H1 (cell line): ENCODE measurements at regions not wholly inside any gene's neighbourhood (a gene's known extent, or its start where the extent isn't known, plus 50 kb on each side); places are given as distances from the start of the nearest gene placed in this dataset.

Source experiments
- CTCF ChIA-PET: fragments of 300-600 bp; sonication (Branson Sonifier 250); formaldehyde crosslinking; loops from one replicate; lab custom pipeline; 2021; ENCODE audit not compliant: partially characterized antibody; lab: Charles Lee
- POLR2A ChIA-PET: fragments of 300-600 bp; sonication (Branson Sonifier 250); formaldehyde crosslinking; loops from one replicate; lab custom pipeline; 2021; ENCODE audit warnings: inconsistent platforms; ENCODE audit not compliant: partially characterized antibody; lab: Charles Lee
- DNase-seq, 2 experiments: peaks; one replicate each; pipeline versions ENCODE4 v3.0.0 to v3.0.0-alpha.2; 2010 to 2022; ENCODE audit warnings: low spot score in 2 of 2, low read depth in 1 of 2, mixed read lengths in 1 of 2
- FAIRE-seq: peaks from 2 replicates; lab custom pipeline; 2011; peaks lifted over from hg19 to GRCh38; lab: Jason Lieb, UNC
- H2AFZ ChIP-seq: 2 replicates; pipeline ENCODE4 v1.8.1; 2012; ENCODE audit warnings: low read length, inconsistent platforms
- H2AK5ac ChIP-seq: 2 replicates; pipeline ENCODE4 v1.6.1; 2013; ENCODE audit warnings: low read depth, low read length
- H2BK120ac ChIP-seq: replicated peaks from 2 replicates; pipeline ENCODE3; 2013; ENCODE audit warnings: low read depth, low read length, inconsistent platforms
- H2BK12ac ChIP-seq: 2 replicates; pipeline ENCODE4 v1.6.1; 2013; ENCODE audit warnings: low read depth, low read length
- H2BK15ac ChIP-seq: 2 replicates; pipeline ENCODE4 v1.6.1; 2013; ENCODE audit warnings: low read length
- H2BK20ac ChIP-seq: 2 replicates; pipeline ENCODE4 v1.6.1; 2013; ENCODE audit warnings: low read length
- H2BK5ac ChIP-seq: 2 replicates; pipeline ENCODE4 v1.6.1; 2013; ENCODE audit warnings: low read depth, low read length
- H3K14ac ChIP-seq: 2 replicates; pipeline ENCODE4 v1.6.1; 2013; ENCODE audit warnings: inconsistent platforms; ENCODE audit not compliant: insufficient read length
- H3K18ac ChIP-seq: 2 replicates; pipeline ENCODE4 v1.6.1; 2013; ENCODE audit warnings: low read length; ENCODE audit errors: extremely low read depth
- H3K23ac ChIP-seq: 2 replicates; pipeline ENCODE4 v1.6.1; 2013; ENCODE audit warnings: inconsistent platforms; ENCODE audit not compliant: insufficient read length
- H3K23me2 ChIP-seq: 2 replicates; pipeline ENCODE4 v1.6.1; 2013; ENCODE audit warnings: low read depth, low read length
- H3K27ac ChIP-seq: 2 replicates; pipeline ENCODE4 v1.6.1; 2011; ENCODE audit warnings: low read depth, low read length, inconsistent platforms
- H3K27me3 ChIP-seq, 4 experiments: replicated peaks in 1 of 4; 1 replicate in 1 of 4; 2 replicates in 3 of 4; pipeline versions ENCODE4 v1.6.1 to v1.8.1; 2011 to 2013; ENCODE audit warnings: low read length in 3 of 4, mild to moderate bottlenecking in 3 of 4, inconsistent platforms in 2 of 4, mixed read lengths in 2 of 4, moderate library complexity in 1 of 4; ENCODE audit not compliant: control insufficient read depth in 3 of 4, insufficient read depth in 3 of 4; ENCODE audit errors: extremely low read depth in 1 of 4
- H3K36me3 ChIP-seq, 4 experiments: 2 replicates each; pipeline versions ENCODE4 v1.6.1 to v1.8.1; 2011 to 2013; ENCODE audit warnings: mild to moderate bottlenecking in 4 of 4, low read length in 3 of 4, moderate library complexity in 2 of 4, control low read depth in 1 of 4, inconsistent platforms in 1 of 4; ENCODE audit not compliant: insufficient read depth in 4 of 4, control insufficient read depth in 2 of 4
- H3K4ac ChIP-seq: replicated peaks from 2 replicates; pipeline ENCODE3; 2013; ENCODE audit warnings: low read length, low read depth, mixed read lengths, inconsistent platforms; ENCODE audit not compliant: insufficient read length
- H3K4me1 ChIP-seq, 4 experiments: replicated peaks in 1 of 4; 1 replicate in 1 of 4; 2 replicates in 3 of 4; pipeline versions ENCODE4 v1.6.1 to v1.8.1; 2011 to 2013; ENCODE audit warnings: low read length in 3 of 4, inconsistent platforms in 2 of 4, mixed read lengths in 1 of 4; ENCODE audit not compliant: insufficient read depth in 4 of 4, control insufficient read depth in 3 of 4
- H3K4me2 ChIP-seq, 2 experiments: 2 replicates each; pipeline versions ENCODE4 v1.6.1 to v1.8.1; 2011 to 2013; ENCODE audit warnings: low read depth in 2 of 2, low read length in 2 of 2, control low read depth in 1 of 2, inconsistent platforms in 1 of 2, mild to moderate bottlenecking in 1 of 2; ENCODE audit not compliant: insufficient read depth in 1 of 2
- H3K4me3 ChIP-seq, 4 experiments: fragments of 200-600, 300-600 bp in 1 of 4; sonication (generic), shearing (Covaris generic), sonication (Bioruptor Twin) in 1 of 4; 2 replicates each; pipeline versions ENCODE4 v1.5.1 to v1.8.1; 2011 to 2016; ENCODE audit warnings: low read length in 4 of 4, low read depth in 3 of 4, control low read depth in 2 of 4, inconsistent platforms in 2 of 4, mild to moderate bottlenecking in 2 of 4, mixed read lengths in 1 of 4, moderate library complexity in 1 of 4; ENCODE audit not compliant: insufficient read depth in 2 of 4; ENCODE audit errors: extremely low read depth in 1 of 4
- H3K56ac ChIP-seq: replicated peaks from 2 replicates; pipeline ENCODE3; 2013; ENCODE audit warnings: low read depth, mild to moderate bottlenecking, mixed read lengths, low read length, inconsistent platforms; ENCODE audit not compliant: insufficient read length
- H3K79me1 ChIP-seq: 2 replicates; pipeline ENCODE4 v1.6.1; 2013; ENCODE audit warnings: low read depth, low read length, control low read depth
- H3K79me2 ChIP-seq, 2 experiments: 2 replicates each; pipeline versions ENCODE4 v1.6.1 to v1.8.1; 2012 to 2013; ENCODE audit warnings: low read length in 2 of 2, mild to moderate bottlenecking in 2 of 2, inconsistent platforms in 1 of 2; ENCODE audit not compliant: insufficient read depth in 2 of 2, control insufficient read depth in 1 of 2
- H3K9ac ChIP-seq, 4 experiments: replicated peaks in 1 of 4; 1 replicate in 1 of 4; 2 replicates in 3 of 4; pipeline versions ENCODE4 v1.6.1 to v1.8.1; 2011 to 2013; ENCODE audit warnings: low read depth in 3 of 4, low read length in 3 of 4, control low read depth in 2 of 4, mild to moderate bottlenecking in 2 of 4, moderate library complexity in 2 of 4, inconsistent platforms in 1 of 4; ENCODE audit errors: extremely low read depth in 1 of 4
- H3K9me3 ChIP-seq, 2 experiments: 2 replicates each; pipeline versions ENCODE4 v1.6.1 to v1.8.1; 2012 to 2013; ENCODE audit warnings: mild to moderate bottlenecking in 2 of 2, moderate library complexity in 2 of 2, control low read depth in 1 of 2, inconsistent platforms in 1 of 2, low read depth in 1 of 2, low read length in 1 of 2, mixed read lengths in 1 of 2; ENCODE audit not compliant: insufficient read depth in 2 of 2
- H4K20me1 ChIP-seq, 2 experiments: replicated peaks in 1 of 2; 2 replicates each; pipeline versions ENCODE3 to v1.8.1; 2011 to 2013; ENCODE audit warnings: inconsistent platforms in 2 of 2, low read length in 2 of 2, mild to moderate bottlenecking in 1 of 2; ENCODE audit not compliant: insufficient read depth in 2 of 2, control insufficient read depth in 1 of 2
- H4K5ac ChIP-seq: 2 replicates; pipeline ENCODE4 v1.6.1; 2013; ENCODE audit warnings: low read length, low read depth, mixed read lengths, inconsistent platforms; ENCODE audit not compliant: insufficient read length
- H4K8ac ChIP-seq: 2 replicates; pipeline ENCODE4 v1.8.0; 2013; ENCODE audit warnings: mild to moderate bottlenecking, moderate library complexity, low read length, inconsistent platforms; ENCODE audit not compliant: insufficient read depth; ENCODE audit errors: extremely low read depth
- H4K91ac ChIP-seq: replicated peaks from 2 replicates; pipeline ENCODE3; 2013; ENCODE audit warnings: low read length, mixed read lengths, inconsistent platforms; ENCODE audit not compliant: insufficient read length
- ASH2L ChIP-seq: fragments of 200-600, 300-600 bp; sonication (generic); IDR thresholded peaks from one replicate; pipeline ENCODE4 v1.7.1; 2017; ENCODE audit warnings: low read length
- CEBPB ChIP-seq: IDR thresholded peaks from 2 replicates; pipeline ENCODE4 v1.6.1; 2012; ENCODE audit warnings: low read depth, low read length
- EZH2 ChIP-seq: fragments of 200-600 bp; sonication (generic); IDR thresholded peaks from 2 replicates; pipeline ENCODE4 v1.7.1; 2012; ENCODE audit warnings: low read depth, mild to moderate bottlenecking, moderate library complexity, low read length, inconsistent platforms; ENCODE audit not compliant: severe bottlenecking
- JUN ChIP-seq: IDR thresholded peaks from 2 replicates; pipeline ENCODE4 v1.6.1; 2011; ENCODE audit warnings: low read depth, mild to moderate bottlenecking, improper control_type of control experiment, low read length
- MAFK ChIP-seq: IDR thresholded peaks from 2 replicates; pipeline ENCODE4 v1.6.1; 2012; ENCODE audit warnings: low read depth, mild to moderate bottlenecking, improper control_type of control experiment, low read length
- TAF1 ChIP-seq: IDR thresholded peaks from 2 replicates; pipeline ENCODE4 v1.6.1; 2011; ENCODE audit warnings: mild to moderate bottlenecking, low read depth, low read length
- WGBS, 2 experiments: shearing (Covaris generic) in 1 of 2; methylation state at CpG; one replicate each; pipeline versions ENCODE4 v1.1.6 to v1.1.7; 2013 to 2015; ENCODE audit warnings: low lambda C conversion rate in 2 of 2, mixed read lengths in 2 of 2, inconsistent platforms in 1 of 2, low coverage in 1 of 2, missing lambda C conversion rate in 1 of 2; ENCODE audit not compliant: insufficient replicate concordance in 2 of 2, insufficient coverage in 1 of 2, insufficient read length in 1 of 2; ENCODE audit errors: extremely low coverage in 1 of 2, missing lambda C conversion rate in 1 of 2; 5-methylcytosine and 5-hydroxymethylcytosine counted together
- TF ChIP-seq, protein P1 (sequence below): IDR thresholded peaks from 2 replicates; pipeline ENCODE4 v1.6.1; 2011; ENCODE audit warnings: low read length, improper control_type of control experiment

DNA sequence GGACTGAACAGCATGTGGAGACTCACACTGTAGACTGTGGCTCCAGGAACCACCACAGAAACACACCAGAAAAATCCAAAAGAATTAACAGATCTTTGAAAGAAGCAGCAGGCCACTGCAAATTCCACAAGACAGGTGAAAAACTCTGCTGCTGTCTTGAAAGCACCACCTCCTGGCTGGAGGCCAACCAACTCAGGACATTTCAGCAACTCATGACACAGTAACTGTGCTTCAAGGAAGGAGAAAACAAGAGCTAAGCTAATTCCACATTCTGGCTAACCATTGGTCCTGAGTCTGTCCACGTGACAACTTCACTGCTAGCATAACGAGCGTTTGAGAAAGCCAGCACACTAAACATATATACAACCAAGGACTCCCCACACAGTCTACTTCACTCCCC, 625.1 kb downstream of the PRELID2 start:
- peak overlapping the region; percentile 70; the same call in 1 of the 2 replicates for H2AFZ ChIP-seq
- H3K23ac ChIP-seq: no peak overlapping the region
- no peak overlapping the region for H3K9ac ChIP-seq
- no peak overlapping the region for H4K8ac ChIP-seq
- no peak overlapping the region for H2BK120ac ChIP-seq
- no peak overlapping the region for H2BK20ac ChIP-seq
- no peak overlapping the region for H3K27ac ChIP-seq
- no peak overlapping the region for H2BK5ac ChIP-seq
- no peaks in the 10 kb centered on the region for H3K27me3 ChIP-seq
- no peak overlapping the region for H3K18ac ChIP-seq
- H4K91ac ChIP-seq: no peak overlapping the region
- H4K20me1 ChIP-seq: no peaks in the 10 kb centered on the region
- H3K14ac ChIP-seq: no peak overlapping the region
- no peaks in the 10 kb centered on the region for H3K4me1 ChIP-seq
- no peak overlapping the region for H2BK12ac ChIP-seq
- no peaks in the 10 kb centered on the region for H3K36me3 ChIP-seq
- H3K79me2 ChIP-seq: no peaks in the 10 kb centered on the region
- H3K79me1 ChIP-seq: no peaks in the 10 kb centered on the region
- CTCF ChIA-PET: interaction anchor here (1.2 kb wide), 1 partner anchor 20 kb away, joined by 4 read pairs; no protein-coding TSS in a partner anchor
- POLR2A ChIA-PET: no interaction called here
- H3K23me2 ChIP-seq: no peaks in the 10 kb centered on the region
- no peak overlapping the region for H4K5ac ChIP-seq
- no peak overlapping the region for H3K4me3 ChIP-seq
- no peak overlapping the region for H3K4me2 ChIP-seq
- no peak overlapping the region for H3K4ac ChIP-seq
- no peak overlapping the region for H2BK15ac ChIP-seq
- 97% methylated on average over 3 of the region's 3 CpGs; no CpG with 5 or more reads in 1 of the 2 experiments for WGBS, 2 experiments
- FAIRE-seq (no peak), DNase-seq (no peak)
- 0 out of 4 replicates have a peak, but pooled peaks cover 0 to 5% of the 10 kb centered on the region in 2 experiments for H3K9me3 ChIP-seq
- no peak overlapping the region for H3K56ac ChIP-seq
- no peak overlapping the region for H2AK5ac ChIP-seq
- TF ChIP-seq ASH2L (no peak), TAF1 (no peak), MAFK (no peak), EZH2 (no peak), JUN (no peak), CEBPB (no peak)
- TF ChIP-seq, protein P1, sequence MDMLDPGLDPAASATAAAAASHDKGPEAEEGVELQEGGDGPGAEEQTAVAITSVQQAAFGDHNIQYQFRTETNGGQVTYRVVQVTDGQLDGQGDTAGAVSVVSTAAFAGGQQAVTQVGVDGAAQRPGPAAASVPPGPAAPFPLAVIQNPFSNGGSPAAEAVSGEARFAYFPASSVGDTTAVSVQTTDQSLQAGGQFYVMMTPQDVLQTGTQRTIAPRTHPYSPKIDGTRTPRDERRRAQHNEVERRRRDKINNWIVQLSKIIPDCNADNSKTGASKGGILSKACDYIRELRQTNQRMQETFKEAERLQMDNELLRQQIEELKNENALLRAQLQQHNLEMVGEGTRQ: no peak
